ENCODE measurements at regions not wholly inside any gene's neighbourhood (a gene's known extent, or its start where the extent isn't known, plus 50 kb on each side); places are given as distances from the start of the nearest gene placed in this dataset.
"Not testable (repeated sequence)": the region's sequence is repeated elsewhere in the genome, so short reads cannot be mapped to it uniquely, and the experiment has no call there.

- DNase-seq = no peak
Measured at GRCh38 chr13:110006304-110006703, 219.9 kb upstream of the IRS2 start.

DNA sequence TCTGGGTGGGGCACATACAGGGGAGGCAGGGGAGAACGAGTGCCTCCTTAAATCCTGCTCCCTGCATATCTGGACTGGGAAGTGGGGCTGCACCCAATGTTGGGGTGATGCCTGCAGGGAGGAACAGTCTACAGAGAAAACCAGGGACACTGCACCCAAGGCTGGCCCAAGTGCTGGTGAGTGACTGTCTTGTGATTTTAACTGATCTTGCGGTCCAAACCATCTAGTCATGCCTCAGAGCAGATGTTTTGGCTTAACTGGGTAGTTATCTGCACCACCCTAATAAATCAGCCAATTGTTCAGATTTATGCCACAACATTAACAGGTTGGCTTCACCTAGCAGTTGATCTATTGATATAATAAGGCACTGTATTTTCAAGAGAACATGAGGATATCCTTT is 219.2 kb upstream of the IRS2 start:
- DNase-seq = no peak

DNA sequence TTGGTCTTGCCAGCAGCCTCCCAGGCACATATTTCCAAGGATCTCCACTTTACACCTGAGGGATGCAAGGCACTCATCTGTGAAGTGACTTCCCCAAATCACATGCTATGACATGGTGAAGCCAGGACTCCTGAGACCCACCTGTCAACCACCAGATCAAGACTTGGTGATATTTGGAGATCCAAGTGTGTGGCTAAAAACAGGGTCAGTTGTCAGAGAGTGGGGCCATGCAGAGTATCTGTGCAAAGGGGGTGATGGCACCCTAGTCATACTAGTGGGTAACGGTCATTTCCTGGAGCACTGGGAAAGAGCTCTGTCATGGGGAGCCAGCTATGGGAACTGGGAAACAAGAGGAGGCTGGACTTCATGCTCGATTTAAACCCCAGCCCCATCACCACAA is 218.4 kb upstream of the IRS2 start:
- DNase-seq = no peak

DNA sequence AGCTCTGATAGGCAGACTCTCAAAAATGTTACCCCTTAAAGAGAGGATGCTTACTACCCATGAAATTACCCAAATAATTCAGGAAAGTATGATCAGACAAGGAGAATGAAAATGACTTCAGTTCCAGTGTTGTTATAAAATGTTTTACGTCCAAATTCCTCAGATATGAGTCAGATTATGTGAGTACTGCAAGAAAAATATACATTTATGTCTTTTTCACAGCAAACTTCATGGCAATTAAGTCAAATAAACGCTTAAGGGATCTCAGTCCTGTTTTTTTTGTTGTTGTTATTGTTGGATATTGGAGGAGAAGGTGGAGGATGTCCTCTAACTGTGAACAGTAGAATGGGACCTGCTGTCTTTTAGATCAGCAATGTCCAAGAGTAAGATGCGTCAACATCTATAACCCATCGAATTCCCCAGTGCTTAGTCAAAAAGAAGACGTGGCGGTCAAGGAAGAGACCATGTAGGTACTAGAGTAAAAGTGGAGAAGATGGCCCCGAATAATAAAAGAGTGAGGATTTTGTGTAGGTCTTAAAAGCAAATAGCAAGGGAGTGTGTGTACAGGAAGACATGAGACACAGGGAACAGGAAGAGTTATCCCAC is 215.4 kb upstream of the IRS2 start:
- DNase-seq = no peak

DNA sequence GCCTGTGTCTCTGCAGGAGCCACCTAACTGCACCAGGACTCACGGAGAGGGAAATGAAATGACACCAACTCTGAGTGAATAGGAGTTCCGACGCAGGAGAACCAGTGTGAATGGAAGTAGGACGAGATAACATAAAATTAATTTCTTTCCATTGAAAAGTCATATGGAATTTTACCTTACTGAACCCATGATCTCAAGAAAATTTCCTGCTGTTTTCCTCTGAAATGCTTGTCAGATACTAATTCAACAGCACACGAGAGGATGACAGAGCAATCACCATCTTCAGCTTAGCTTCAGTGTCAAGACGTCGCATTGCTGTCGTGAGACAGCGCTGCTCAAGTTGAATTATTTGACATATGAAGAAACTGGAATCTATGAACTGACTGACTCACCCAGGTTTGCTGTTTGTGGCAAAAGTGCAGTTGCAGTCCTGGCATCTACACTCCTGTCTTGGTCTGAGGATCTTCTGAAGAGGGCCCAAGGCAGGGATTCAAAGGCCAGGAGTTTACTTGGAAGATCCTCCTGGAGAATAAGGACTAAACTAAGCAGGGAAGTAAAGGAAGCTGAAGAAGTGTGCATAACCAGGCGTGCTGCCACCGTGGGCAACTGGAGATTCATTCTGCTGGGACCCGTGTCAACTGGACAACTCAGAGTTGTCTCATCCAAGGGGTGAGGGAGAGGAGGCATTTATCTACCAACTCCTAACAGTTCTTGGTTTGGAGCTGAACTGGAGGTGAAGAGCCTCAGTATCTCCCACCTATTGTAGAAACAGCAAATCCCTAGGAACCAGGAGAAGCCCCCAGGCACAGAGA is 214.4 kb upstream of the IRS2 start:
- no peak for DNase-seq

GRCh38 chr13:109999659-110000533 is 213.5 kb upstream of the IRS2 start:
- DNase-seq = no peak

- DNase-seq = no peak
Measured at GRCh38 chr13:109998684-109999533, 212.5 kb upstream of the IRS2 start.

GRCh38 chr13:109998037-109998436 is 211.7 kb upstream of the IRS2 start:
- no peak for DNase-seq

DNA sequence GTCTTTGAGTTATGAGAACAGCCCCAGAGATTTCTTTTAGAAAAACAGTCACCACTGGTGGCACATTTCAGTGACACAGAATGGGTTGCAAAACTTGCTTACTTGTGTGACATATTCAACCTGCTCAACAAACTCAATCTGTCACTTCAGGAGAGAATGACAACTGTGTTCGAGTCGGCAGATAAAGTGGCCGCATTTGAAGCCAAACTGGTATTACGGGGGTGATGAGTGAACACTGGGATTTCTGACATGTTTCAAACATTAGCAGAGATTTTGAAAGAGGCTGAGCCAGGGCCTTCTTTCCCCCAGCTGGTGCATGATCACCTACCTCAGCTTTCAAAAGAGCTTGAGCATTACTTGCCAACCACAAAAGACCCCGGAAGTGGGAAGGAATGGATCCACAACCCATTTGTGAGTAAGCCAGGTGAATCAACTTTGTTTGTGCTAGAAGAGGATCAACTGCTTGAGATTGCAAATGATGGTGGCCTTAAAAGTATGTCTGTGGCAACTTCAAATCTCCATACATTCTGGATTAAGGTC is 210.7 kb upstream of the IRS2 start:
- DNase-seq = not testable (repeated sequence)

DNA sequence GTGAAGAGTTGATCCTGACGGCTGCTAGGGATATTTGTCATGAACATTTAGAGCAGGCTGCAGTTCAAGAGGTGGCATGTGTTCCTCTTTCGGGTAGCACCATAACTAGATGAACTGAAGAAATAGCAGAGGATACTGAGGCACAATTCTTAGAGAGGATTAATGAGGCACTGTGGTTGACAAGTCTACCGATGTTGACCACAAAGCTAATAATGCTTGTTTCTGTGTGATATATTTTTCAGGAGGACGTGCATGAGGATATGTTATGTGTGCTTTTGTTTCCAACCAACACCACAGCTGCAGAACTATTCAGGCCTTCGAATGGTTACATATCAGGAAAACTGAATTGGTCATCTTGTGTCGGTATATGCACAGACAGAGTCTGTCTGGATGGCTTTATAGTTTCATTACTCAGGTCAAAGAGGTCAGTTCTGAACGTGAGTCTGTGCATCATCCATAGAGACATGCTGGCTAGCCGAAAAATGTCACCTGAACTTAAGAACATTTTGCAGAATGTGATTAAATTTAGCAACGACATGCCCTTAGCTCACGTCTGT is 210.1 kb upstream of the IRS2 start:
- DNase-seq = no peak

GRCh38 chr13:109995578-109995977 is 209.2 kb upstream of the IRS2 start:
- DNase-seq = no peak

- no peak for DNase-seq
Measured at GRCh38 chr13:109990296-109990695, 203.9 kb upstream of the IRS2 start.

DNA sequence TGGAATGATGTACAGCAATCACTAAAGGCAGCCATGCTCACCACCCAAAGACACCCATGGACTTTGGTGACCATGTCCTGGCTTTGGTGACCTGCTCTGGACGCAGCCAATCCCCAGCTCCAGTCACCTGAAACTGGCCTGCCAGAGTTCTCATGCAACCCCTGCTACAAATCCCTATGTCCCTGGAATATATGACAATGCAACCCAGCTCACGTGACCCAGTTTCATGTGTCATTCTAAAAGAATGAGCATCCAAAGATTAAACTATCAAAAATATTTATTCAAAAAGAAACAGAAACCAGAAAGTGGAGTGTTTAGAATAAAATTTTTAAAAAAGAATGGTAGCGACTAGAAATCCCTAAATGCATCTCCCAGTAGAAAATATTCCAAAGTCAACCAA is 203.3 kb upstream of the IRS2 start:
- no peak for DNase-seq

GRCh38 chr13:109989155-109989554 is 202.8 kb upstream of the IRS2 start:
- DNase-seq = no peak

DNA sequence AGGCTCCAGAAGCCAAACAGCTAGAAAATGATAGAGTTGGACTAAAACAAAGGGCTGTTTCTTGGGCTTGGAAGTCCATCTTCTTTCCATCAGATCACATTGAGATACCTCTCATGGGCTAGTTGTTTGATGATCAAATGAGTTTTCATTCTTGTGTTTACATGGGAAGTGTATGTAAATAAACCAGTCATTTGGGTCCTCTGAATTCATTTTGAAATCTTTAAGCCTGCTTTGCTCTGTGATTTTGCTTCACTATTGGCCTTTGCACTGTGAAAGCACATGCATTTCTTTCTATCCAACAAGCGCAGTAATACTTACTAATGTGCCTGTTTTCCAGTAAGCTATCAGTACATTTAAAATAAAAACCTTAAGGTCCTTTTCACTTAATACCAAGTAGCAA is 200.5 kb upstream of the IRS2 start:
- DNase-seq = no peak

DNA sequence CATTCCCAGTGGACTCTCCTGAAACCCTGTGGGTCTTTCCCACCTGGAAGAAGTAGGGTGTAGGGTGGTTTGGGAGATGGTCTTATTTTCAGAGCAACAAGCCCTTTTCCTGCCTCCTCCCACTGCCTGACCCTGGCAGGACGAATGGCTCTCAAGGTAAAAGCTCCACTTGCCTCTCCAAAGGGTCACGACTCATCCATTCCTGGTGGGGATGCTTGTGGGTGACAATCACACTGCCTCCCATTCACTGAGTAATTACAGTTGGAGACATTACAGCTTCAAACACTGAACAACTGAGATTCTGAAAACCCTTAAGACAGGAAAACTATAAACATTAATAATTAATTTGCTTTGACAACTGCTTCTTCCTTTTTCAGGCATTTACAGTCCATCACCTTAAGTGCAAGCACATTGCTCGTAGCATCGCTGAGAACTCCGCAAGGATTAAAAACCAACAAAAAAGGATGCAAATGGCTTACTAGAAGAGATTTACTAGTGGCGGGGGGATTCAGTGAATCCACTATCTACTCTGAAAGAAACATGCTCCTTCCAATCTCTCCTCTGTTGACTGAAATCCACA is 199.6 kb upstream of the IRS2 start:
- DNase-seq = no peak

DNA sequence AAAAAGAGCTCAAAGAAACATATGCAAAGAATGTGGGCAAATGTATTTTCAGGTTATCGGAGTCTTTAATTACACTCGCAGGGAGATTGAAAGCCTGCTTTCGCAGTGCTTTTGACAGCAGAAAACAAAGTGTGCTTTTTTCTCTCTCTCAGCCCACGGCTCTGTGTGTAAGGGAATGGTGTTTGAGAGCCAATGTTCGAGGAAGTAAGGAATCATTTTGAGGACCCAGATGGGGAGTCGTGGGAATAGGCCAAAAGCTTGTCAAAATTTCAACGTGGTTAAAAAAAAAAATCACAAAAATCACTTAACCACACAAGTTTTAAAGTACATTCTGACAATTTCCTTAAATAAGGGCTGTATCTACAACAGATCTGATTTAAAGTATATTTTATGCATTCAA is 197.1 kb upstream of the IRS2 start:
- DNase-seq = no peak

- DNase-seq = no peak
Measured at GRCh38 chr13:109981000-109981399, 194.6 kb upstream of the IRS2 start.

DNA sequence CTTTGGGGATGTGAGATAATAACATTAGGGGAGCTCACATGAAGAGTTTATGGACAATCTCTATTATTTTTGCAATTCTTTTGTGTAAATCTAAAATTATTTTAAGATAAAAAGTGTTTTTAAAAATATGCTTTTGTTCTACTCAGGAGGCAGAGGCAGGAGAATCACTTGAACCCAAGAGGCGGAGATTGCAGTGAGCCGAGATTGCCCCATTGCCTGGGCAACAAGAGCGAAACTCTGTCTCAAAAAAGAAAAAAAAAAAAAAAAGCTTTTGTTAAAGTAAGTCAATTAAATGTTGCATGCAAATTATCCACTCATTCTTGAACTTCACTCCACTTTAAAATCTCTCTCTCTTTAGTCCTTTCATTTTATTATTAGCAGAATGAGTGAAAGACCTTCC is 193.3 kb upstream of the IRS2 start:
- DNase-seq = not testable (repeated sequence)

DNA sequence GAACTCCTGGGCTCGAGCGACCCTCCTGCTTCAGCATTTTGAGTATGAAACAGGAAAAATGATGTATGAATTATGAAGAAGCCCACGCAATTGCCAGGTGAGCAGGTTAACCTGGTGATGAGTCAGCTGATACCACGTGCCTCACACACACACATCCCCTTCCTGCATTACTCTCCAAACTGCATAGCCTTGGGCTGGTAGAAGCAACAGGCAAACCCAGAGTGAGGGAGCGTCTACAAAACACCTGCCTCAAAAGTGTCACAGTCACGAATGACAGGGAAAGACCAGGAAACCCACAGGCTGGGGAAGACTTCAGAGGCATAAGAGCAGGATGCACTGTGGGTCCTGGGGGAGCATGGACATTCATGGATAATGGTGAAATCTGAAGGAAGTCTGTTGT is 192.8 kb upstream of the IRS2 start:
- DNase-seq = no peak

DNA sequence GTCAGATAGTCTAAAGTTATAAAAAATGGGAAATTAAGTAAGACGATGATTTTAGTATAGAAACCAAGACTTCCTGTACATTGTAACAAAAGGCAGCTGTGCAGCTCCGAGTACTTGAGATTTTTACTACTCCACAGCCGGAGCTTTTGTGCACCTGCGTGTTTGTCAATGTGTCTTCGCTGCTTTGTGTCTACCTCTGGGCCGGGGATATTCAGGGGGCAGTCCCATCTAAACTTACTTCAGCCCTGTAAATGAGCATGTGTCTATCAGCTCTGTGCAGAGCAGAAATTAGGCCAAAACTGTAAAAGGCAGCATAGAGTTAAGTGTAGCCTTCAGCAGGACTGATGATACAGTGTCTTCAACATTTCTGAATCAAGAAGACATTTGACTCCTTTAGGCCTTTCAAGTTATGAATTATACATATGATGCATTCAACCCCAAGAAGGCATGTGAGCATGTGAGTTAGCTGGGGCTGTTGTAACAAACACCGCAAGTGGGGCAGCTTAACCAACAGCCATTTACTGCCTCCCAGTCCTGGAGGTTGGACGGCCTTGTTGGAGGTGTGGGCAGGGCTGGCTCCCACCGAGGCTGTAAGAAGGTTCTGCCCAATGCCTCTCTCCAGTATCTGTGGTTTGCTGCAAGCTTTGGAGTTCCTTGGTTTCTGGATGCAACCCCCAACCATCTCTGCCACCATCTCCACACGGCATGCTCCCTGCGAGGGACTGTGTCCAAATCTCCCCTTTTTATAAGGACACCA is 191.0 kb upstream of the IRS2 start:
- DNase-seq = no peak

Measured in NCI-H1694 treated with DMSO at 0.1 percent for 48 hours (cell line).